B cell (primary cell): ENCODE measurements at regions not wholly inside any gene's neighbourhood (a gene's known extent, or its start where the extent isn't known, plus 50 kb on each side); places are given as distances from the start of the nearest gene placed in this dataset.

Source experiments
- ATAC-seq: fragments of 200-7000 bp; cut with Tn5 transposase; one replicate; pipeline ENCODE4 v1.10.0; 2021; ENCODE audit warnings: low read depth, mild to moderate bottlenecking, moderate number of reproducible peaks, moderate library complexity
- CTCF ChIA-PET: fragments of 350-600 bp; sonication (Branson Sonifier 250); formaldehyde crosslinking; loops from one replicate; lab custom pipeline; 2021; ENCODE audit warnings: antibody characterized with exemption, inconsistent platforms; lab: Charles Lee
- POLR2A ChIA-PET: fragments of 350-600 bp; sonication (Branson Sonifier 250); formaldehyde crosslinking; loops from one replicate; lab custom pipeline; 2021; ENCODE audit warnings: antibody characterized with exemption; lab: Charles Lee
- DNase-seq: peaks from one replicate; pipeline ENCODE4 v3.0.0; 2013
- H2AFZ ChIP-seq: 2 replicates; pipeline ENCODE4 v1.6.1; 2012; ENCODE audit warnings: mild to moderate bottlenecking, low read depth, low read length; ENCODE audit not compliant: insufficient read depth, poor library complexity, severe bottlenecking
- H3K27ac ChIP-seq, 2 donors: 1 replicate in 1 of 2; 2 replicates in 1 of 2; pipeline ENCODE4 v1.5.1; 2012 to 2013; ENCODE audit warnings: low read length in 2 of 2, mild to moderate bottlenecking in 2 of 2, moderate library complexity in 1 of 2
- H3K27me3 ChIP-seq, 4 experiments: fragments of 200-600 bp in 1 of 4; sonication (generic) in 1 of 4; replicated peaks in 1 of 4; 1 replicate in 2 of 4; 2 replicates in 2 of 4; pipeline versions ENCODE4 v1.6.1 to v1.7.0; 2013 to 2016; ENCODE audit warnings: low read length in 3 of 4, mild to moderate bottlenecking in 2 of 4, mixed read lengths in 1 of 4, moderate library complexity in 1 of 4; ENCODE audit not compliant: insufficient read depth in 4 of 4, control insufficient read depth in 3 of 4; ENCODE audit errors: control extremely low read depth in 1 of 4
- H3K36me3 ChIP-seq, 2 experiments: replicated peaks in 1 of 2; 1 replicate in 1 of 2; 2 replicates in 1 of 2; pipeline versions ENCODE4 v1.6.1 to v1.7.1; 2013; ENCODE audit warnings: low read length in 1 of 2; ENCODE audit not compliant: insufficient read depth in 2 of 2, control insufficient read depth in 1 of 2; ENCODE audit errors: control extremely low read depth in 1 of 2, extremely low read depth in 1 of 2
- H3K4me1 ChIP-seq, 2 donors: fragments of 200-600 bp in 1 of 2; sonication (generic) in 1 of 2; 1 replicate in 1 of 2; 2 replicates in 1 of 2; pipeline versions ENCODE4 v1.5.1 to v1.6.1; 2013 to 2017; ENCODE audit warnings: low read length in 2 of 2; ENCODE audit not compliant: control insufficient read depth in 2 of 2, insufficient read depth in 2 of 2
- H3K4me2 ChIP-seq: replicated peaks from 2 replicates; pipeline ENCODE3; 2012; ENCODE audit warnings: mild to moderate bottlenecking, low read depth, low read length; ENCODE audit not compliant: poor library complexity, severe bottlenecking
- H3K4me3 ChIP-seq, 5 experiments: fragments of 200-600 bp in 1 of 5; sonication (generic) in 1 of 5; 1 replicate in 3 of 5; 2 replicates in 2 of 5; pipeline versions ENCODE4 v1.5.1 to v1.7.0; 2011 to 2016; ENCODE audit warnings: low read length in 4 of 5, mild to moderate bottlenecking in 4 of 5, low read depth in 2 of 5, control low read depth in 1 of 5, moderate library complexity in 1 of 5; ENCODE audit not compliant: insufficient read depth in 1 of 5; ENCODE audit errors: control extremely low read depth in 1 of 5, extremely low read depth in 1 of 5
- H3K79me2 ChIP-seq: fragments of 200-600 bp; sonication (generic); one replicate; pipeline ENCODE4 v1.6.0; 2016; ENCODE audit warnings: low read length; ENCODE audit not compliant: control insufficient read depth, insufficient read depth
- H3K9ac ChIP-seq: fragments of 200-600 bp; sonication (generic); 2 replicates; pipeline ENCODE4 v1.6.1; 2017; ENCODE audit warnings: mild to moderate bottlenecking, low read length, moderate library complexity
- H3K9me3 ChIP-seq, 3 donors: one replicate each; pipeline versions ENCODE4 v1.6.1 to v1.7.1; 2013; ENCODE audit warnings: low read length in 2 of 3; ENCODE audit not compliant: control insufficient read depth in 2 of 3, insufficient read depth in 1 of 3; ENCODE audit errors: control extremely low read depth in 1 of 3
- H4K20me1 ChIP-seq: 2 replicates; pipeline ENCODE4 v1.6.0; 2012; ENCODE audit warnings: mild to moderate bottlenecking, low read length; ENCODE audit not compliant: insufficient read depth, control insufficient read depth, poor library complexity, severe bottlenecking
- H3K27ac Mint-ChIP-seq: one replicate; pipeline ENCODE4 v1.8.0; 2021; ENCODE audit warnings: mixed read lengths
- H3K27me3 Mint-ChIP-seq: one replicate; pipeline ENCODE4 v1.8.0; 2021; ENCODE audit warnings: mixed read lengths
- H3K4me1 Mint-ChIP-seq: one replicate; pipeline ENCODE4 v1.8.0; 2021; ENCODE audit warnings: mixed read lengths
- H3K4me3 Mint-ChIP-seq: one replicate; pipeline ENCODE4 v1.8.0; 2021; ENCODE audit warnings: mixed read lengths
- H3K9me3 Mint-ChIP-seq: one replicate; pipeline ENCODE4 v1.8.0; 2022; ENCODE audit warnings: mixed read lengths; ENCODE audit not compliant: insufficient read depth
- CTCF ChIP-seq: fragments of 200-600 bp; IDR thresholded peaks from one replicate; pipeline ENCODE4 v1.8.0; 2022; ENCODE audit warnings: antibody characterized with exemption, mild to moderate bottlenecking
- EZH2 ChIP-seq: IDR thresholded peaks from 2 replicates; pipeline ENCODE4 v1.6.1; 2012; ENCODE audit warnings: borderline replicate concordance, low read depth, mild to moderate bottlenecking, moderate library complexity, low read length; ENCODE audit not compliant: insufficient read depth, poor library complexity, severe bottlenecking
- WGBS: methylation state at CpG from one replicate; pipeline ENCODE4 v1.1.5; 2013; ENCODE audit warnings: missing lambda C conversion rate; ENCODE audit not compliant: insufficient coverage; 5-methylcytosine and 5-hydroxymethylcytosine counted together
- intact Hi-C: fragments of 100-400 bp; cut with micrococcal nuclease; formaldehyde crosslinking; loops from one replicate; pipeline ENCODE4 v1.10.0; 2022

DNA sequence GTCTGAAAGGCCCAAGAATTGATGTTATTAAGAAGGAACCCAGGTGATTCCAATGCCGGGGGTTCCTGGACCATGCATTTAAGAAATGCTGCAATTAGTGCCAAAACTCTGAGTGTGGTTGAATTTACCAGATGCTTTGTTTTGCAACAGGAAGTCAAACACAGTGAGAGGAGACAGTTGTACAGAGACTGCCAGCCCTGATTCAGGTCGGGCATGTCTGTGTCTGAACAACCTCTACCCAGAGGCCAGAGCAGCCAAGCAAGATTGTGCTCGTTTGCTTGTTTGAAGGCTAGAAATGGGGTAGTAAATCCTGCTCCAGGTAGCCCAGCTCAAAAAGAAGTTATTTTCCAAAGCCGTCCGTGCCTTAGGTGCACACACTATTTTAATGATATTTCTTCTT is 412.4 kb upstream of the ERCC4 start:
- Mint-ChIP-seq H3K4me3 (no peak overlapping the region), H3K9me3 (peaks cover 3% of the 10 kb centered on the region), H3K27ac (no peak overlapping the region), H3K27me3 (no peaks in the 10 kb centered on the region), H3K4me1 (no peaks in the 10 kb centered on the region)
- Histone ChIP-seq H2AFZ (no peak overlapping the region), H3K9me3 (no peaks in the 10 kb centered on the region), H3K27me3 (no peaks in the 10 kb centered on the region), H3K4me3 (no peak overlapping the region), H3K9ac (no peak overlapping the region), H4K20me1 (no peaks in the 10 kb centered on the region), H3K27ac (no peak overlapping the region), H3K36me3 (no peaks in the 10 kb centered on the region), H3K4me2 (no peak overlapping the region), H3K4me1 (no peaks in the 10 kb centered on the region), H3K79me2 (no peaks in the 10 kb centered on the region)
- TF ChIP-seq CTCF (no peak), EZH2 (no peak)
- ATAC-seq (no peak), DNase-seq (no peak)
- WGBS, result 40% methylated on average over 3 of the region's 5 CpGs
- POLR2A ChIA-PET, result no interaction called here
- intact Hi-C loops, result no loop called here
- CTCF ChIA-PET, result no interaction called here

DNA sequence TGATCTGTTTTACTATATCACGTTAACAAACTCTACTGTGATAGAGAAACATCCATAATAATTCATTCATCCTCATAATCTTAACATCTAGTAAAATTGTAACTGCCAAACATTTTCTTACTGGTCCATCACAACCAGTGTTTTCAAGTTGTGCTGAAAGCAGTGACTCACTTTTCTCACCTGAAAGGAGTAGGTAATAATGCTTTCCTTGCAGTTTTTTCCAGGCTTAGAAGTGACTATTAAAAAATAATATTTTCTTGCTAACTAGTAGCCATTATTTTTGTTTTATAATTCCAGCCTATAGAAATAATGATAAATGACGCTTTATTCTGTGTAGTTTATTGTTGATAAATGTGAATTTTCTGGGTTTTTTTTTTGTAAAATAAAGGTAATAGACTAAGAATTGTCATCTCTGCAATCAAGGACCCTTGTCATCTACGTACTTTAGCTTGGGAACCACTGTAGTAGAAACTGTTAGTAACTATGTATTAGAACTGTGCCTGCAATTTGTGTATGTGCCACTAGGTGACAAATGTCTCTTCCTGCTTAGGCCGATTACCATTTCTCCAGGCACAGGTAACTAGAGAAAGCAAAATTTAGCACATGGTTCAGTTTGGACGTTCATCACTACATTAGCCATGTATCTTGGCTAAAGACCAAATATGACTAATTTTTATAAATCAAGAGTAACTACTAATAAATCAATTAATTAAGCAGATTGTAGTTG is 409.4 kb upstream of the ERCC4 start:
- Mint-ChIP-seq H3K9me3 (peaks cover 12% of the 10 kb centered on the region), H3K27ac (no peak overlapping the region), H3K4me3 (no peak overlapping the region), H3K4me1 (no peaks in the 10 kb centered on the region), H3K27me3 (no peaks in the 10 kb centered on the region)
- Histone ChIP-seq H3K4me3 (no peak overlapping the region), H3K79me2 (no peaks in the 10 kb centered on the region), H3K4me2 (no peak overlapping the region), H3K4me1 (no peaks in the 10 kb centered on the region), H3K9me3 (peaks cover 0 to 7% (median 4%) of the 10 kb centered on the region in 3 donors), H3K27ac (no peak overlapping the region), H3K27me3 (no peaks in the 10 kb centered on the region), H4K20me1 (no peaks in the 10 kb centered on the region), H3K9ac (no peak overlapping the region), H2AFZ (no peak overlapping the region), H3K36me3 (no peaks in the 10 kb centered on the region)
- no peak for TF ChIP-seq CTCF
- TF ChIP-seq EZH2, result no peak
- ChIA-PET CTCF (no interaction called here), POLR2A (no interaction called here)
- DNase-seq, result no peak
- no CpG with 5 or more reads among the region's 5 CpGs for WGBS
- intact Hi-C loops, result no loop called here
- ATAC-seq, result no peak
